ENCODE measurements at regions not wholly inside any gene's neighbourhood (a gene's known extent, or its start where the extent isn't known, plus 50 kb on each side); places are given as distances from the start of the nearest gene placed in this dataset.

DNA sequence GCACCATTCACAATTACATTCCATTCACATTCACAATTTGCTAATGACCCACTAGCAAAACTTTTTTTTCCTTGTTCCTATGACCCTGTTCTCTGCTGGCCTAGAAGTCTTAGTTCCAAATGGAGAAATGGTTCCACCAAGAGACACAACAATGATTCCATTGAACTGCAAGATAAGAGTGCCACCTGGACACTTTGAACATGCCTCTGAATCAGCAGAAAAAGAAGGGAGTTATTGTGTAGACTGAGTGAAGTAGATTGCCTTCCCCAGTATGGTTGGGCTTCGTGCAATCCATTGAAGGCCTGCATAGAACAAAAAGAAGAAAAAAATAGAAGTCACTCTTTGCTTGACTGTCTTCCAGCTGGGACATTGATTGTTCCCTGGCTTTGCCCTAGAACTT, 133.8 kb upstream of the PMCH start:
- no peak for TF ChIP-seq EZH2 (IDR thresholded peaks at IDR 0.05; ENCODE audit: borderline replicate concordance, low read length)
- TF ChIP-seq, protein P1, sequence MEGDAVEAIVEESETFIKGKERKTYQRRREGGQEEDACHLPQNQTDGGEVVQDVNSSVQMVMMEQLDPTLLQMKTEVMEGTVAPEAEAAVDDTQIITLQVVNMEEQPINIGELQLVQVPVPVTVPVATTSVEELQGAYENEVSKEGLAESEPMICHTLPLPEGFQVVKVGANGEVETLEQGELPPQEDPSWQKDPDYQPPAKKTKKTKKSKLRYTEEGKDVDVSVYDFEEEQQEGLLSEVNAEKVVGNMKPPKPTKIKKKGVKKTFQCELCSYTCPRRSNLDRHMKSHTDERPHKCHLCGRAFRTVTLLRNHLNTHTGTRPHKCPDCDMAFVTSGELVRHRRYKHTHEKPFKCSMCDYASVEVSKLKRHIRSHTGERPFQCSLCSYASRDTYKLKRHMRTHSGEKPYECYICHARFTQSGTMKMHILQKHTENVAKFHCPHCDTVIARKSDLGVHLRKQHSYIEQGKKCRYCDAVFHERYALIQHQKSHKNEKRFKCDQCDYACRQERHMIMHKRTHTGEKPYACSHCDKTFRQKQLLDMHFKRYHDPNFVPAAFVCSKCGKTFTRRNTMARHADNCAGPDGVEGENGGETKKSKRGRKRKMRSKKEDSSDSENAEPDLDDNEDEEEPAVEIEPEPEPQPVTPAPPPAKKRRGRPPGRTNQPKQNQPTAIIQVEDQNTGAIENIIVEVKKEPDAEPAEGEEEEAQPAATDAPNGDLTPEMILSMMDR (IDR thresholded peaks at IDR 0.05; ENCODE audit: low read length): no peak
